GM12891 (cell line): ENCODE measurements at regions not wholly inside any gene's neighbourhood (a gene's known extent, or its start where the extent isn't known, plus 50 kb on each side); places are given as distances from the start of the nearest gene placed in this dataset.
"Not testable (repeated sequence)": the region's sequence is repeated elsewhere in the genome, so short reads cannot be mapped to it uniquely, and the experiment has no call there.

Source experiments
- POLR2A ChIP-seq: IDR thresholded peaks from 2 replicates; pipeline ENCODE4 v1.6.1; 2011; ENCODE audit warnings: low read depth, low read length, control low read depth
- TAF1 ChIP-seq: IDR thresholded peaks from 2 replicates; pipeline ENCODE4 v1.6.1; 2011; ENCODE audit warnings: low read depth, low read length, control low read depth

DNA sequence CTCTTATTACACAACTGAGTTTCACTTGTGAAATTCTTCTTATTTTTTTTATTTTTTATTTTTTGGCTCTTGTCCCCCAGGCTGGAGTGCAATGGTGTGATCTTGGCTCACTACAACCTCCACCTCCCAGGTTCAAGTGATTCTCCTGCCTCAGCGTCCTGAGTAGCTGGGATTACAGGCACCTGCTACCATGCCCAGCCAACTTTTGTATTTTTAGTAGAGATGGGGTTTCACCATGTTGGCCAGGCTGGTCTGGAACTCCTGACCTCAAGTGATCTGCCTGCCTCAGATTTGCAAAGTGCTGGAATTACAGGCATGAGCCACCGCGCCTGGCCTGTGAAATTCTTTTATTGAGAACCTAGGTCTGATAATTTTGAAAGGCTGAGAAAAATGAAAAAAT, 688.3 kb upstream of the CA10 start:
- TF ChIP-seq POLR2A, TAF1: not testable (repeated sequence)
